Activated T-helper 1 cell treated with anti-CD3 and anti-CD28 coated beads, Interleukin-12 subunit alpha, Interleukin-12 subunit beta, Interleukin-2, Interleukin-4 antibody, amounts not matched to agents 30 ng/mL and 10 ng/mL and 1 ng/mL, durations not matched to agents 14 hours and 24 hours and 36 hours (primary cell): ENCODE measurements at regions not wholly inside any gene's neighbourhood (a gene's known extent, or its start where the extent isn't known, plus 50 kb on each side); places are given as distances from the start of the nearest gene placed in this dataset.
A peak's percentile ranks its signal among the peaks of the same experiment; 100 is the strongest.

Experiments used
- DNase-seq: peaks from one replicate; pipeline ENCODE4 v3.0.0; 2021; ENCODE audit warnings: low spot score
- H3K27ac Mint-ChIP-seq: one replicate; pipeline ENCODE4 v1.8.0; 2021; ENCODE audit warnings: mild to moderate bottlenecking, mixed read lengths
- H3K27me3 Mint-ChIP-seq: one replicate; pipeline ENCODE4 v1.8.0; 2022; ENCODE audit warnings: mild to moderate bottlenecking, moderate library complexity, mixed read lengths; ENCODE audit not compliant: insufficient read depth
- H3K36me3 Mint-ChIP-seq: one replicate; pipeline ENCODE4 v1.8.0; 2021; ENCODE audit warnings: low read depth, mixed read lengths
- H3K4me1 Mint-ChIP-seq: one replicate; pipeline ENCODE4 v1.8.0; 2021; ENCODE audit warnings: low read depth, mixed read lengths
- H3K4me3 Mint-ChIP-seq: one replicate; pipeline ENCODE4 v1.8.0; 2021; ENCODE audit warnings: mild to moderate bottlenecking, moderate library complexity, mixed read lengths
- H3K9me3 Mint-ChIP-seq: one replicate; pipeline ENCODE4 v1.8.0; 2021; ENCODE audit warnings: mixed read lengths
- intact Hi-C: fragments of 100-400 bp; cut with micrococcal nuclease; formaldehyde crosslinking; loops from one replicate; pipeline ENCODE4 v1.15.1; 2024

DNA sequence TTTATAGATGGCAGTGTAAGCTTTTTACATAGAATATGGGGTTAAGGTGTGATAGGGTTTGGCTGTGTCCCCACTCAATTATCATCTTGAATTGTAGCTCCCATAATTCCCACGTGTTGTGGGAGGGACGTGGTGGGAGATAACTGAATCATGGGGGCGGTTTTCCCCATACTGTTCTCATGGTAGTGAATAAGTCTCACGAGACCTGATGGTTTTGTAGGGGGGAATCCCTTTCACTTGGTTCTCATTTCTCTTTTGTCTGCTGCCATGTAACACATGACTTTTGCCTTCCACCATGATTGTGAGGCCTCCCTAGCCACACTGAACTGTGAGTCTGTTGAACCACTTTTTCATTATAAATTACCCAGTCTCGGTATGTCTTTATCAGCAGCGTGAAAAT is 290.3 kb upstream of the B3GALT2 start:
- peaks cover 67% of the 10 kb centered on the region for H3K9me3 Mint-ChIP-seq

DNA sequence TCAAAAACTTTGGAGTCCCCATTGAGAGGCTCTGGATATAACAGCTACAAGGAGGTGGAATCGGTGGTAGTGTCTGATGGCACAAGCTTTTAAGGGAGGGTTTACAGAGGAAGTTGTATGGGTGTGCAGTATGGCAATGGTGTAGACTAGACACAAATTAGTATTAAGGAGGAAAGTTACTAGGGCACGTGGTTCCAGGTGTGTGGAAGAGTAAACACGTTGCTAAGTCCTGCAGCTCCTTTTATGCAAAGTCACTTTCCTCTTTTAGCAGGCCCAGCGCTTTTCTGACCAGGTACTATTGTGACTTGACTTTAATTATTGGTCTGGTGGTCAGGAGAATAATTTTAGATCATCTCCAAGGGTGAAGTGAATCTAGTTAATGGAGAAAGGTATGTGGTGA is 287.5 kb upstream of the B3GALT2 start:
- Mint-ChIP-seq H3K4me3 (no peak overlapping the region), H3K27me3 (no peaks in the 10 kb centered on the region), H3K4me1 (peaks cover 58% of the 10 kb centered on the region), H3K36me3 (peaks cover 42% of the 10 kb centered on the region), H3K27ac (no peak overlapping the region), H3K9me3 (peaks cover 52% of the 10 kb centered on the region)
- no peak for DNase-seq
- intact Hi-C loops, result no loop called here

More for the DNA sequence above, 290.3 kb upstream of the B3GALT2 start:
- H3K36me3 Mint-ChIP-seq, result peaks cover 58% of the 10 kb centered on the region
- H3K27me3 Mint-ChIP-seq, result no peaks in the 10 kb centered on the region
- no peak overlapping the region for H3K4me3 Mint-ChIP-seq
- no peak overlapping the region for H3K27ac Mint-ChIP-seq
- H3K4me1 Mint-ChIP-seq, result peaks cover 85% of the 10 kb centered on the region
- no peak for DNase-seq
- intact Hi-C loops, result no loop called here

DNA sequence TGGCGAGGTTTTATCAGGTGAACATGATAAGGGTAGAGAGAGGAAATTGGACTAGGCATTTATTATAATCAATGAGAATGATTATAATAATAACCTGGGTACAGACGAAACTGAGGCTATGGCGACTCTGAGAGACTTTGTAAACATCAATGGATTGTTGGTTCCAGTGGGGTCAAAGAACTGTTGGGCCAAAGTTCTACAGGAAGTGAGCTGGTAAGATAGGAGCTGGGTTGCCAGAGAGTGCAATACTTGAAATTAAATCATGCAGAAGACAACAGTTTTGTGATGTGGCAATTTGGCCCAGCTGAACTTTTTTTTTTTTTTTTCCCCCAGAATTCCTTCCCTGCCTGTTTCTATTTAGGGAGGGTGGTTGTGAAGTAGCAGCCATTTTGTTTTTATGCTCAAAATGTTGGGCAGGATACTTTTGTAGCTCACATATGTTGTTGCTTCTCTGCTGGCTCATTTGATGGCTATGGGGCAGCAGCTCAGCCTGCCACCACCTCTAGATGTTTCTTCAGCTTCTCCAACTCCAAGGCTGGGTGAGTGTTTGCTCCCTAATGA is 286.5 kb upstream of the B3GALT2 start:
- DNase-seq, result no peak
- H3K4me1 Mint-ChIP-seq, result peaks cover 50% of the 10 kb centered on the region
- no peak overlapping the region for H3K4me3 Mint-ChIP-seq
- H3K9me3 Mint-ChIP-seq, result peaks cover 59% of the 10 kb centered on the region
- intact Hi-C loops, result no loop called here
- H3K27ac Mint-ChIP-seq, result no peak overlapping the region
- H3K36me3 Mint-ChIP-seq, result peaks cover 42% of the 10 kb centered on the region
- H3K27me3 Mint-ChIP-seq, result no peaks in the 10 kb centered on the region

GRCh38 chr1:193472430-193472829 is 286.0 kb upstream of the B3GALT2 start:
- DNase-seq, result no peak
- peaks cover 45% of the 10 kb centered on the region for H3K4me1 Mint-ChIP-seq
- H3K27me3 Mint-ChIP-seq, result no peaks in the 10 kb centered on the region
- H3K27ac Mint-ChIP-seq, result no peak overlapping the region
- H3K4me3 Mint-ChIP-seq, result no peak overlapping the region
- intact Hi-C loops, result no loop called here
- H3K9me3 Mint-ChIP-seq, result peaks cover 55% of the 10 kb centered on the region
- peaks cover 37% of the 10 kb centered on the region for H3K36me3 Mint-ChIP-seq

DNA sequence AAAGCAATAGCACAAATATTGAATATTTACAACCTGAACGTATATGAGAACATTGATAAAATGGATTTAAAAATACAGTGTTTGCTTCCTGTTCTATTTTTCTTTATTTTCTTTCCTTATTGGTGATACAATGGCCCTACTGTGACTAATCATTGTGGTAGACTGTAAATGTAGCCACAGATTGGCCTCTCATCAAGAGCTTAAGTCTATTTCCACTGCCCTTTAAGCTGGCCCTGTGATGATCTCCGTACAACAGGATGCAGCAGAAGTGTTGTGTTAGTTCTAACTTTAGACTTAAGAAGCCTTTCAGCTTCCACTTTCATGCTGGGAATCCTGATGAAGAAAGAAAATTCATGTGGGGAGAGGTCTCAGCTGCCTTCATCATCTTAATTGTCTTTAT is 285.6 kb upstream of the B3GALT2 start:
- peaks cover 53% of the 10 kb centered on the region for H3K9me3 Mint-ChIP-seq
- H3K4me3 Mint-ChIP-seq, result no peak overlapping the region
- intact Hi-C loops, result no loop called here
- peaks cover 35% of the 10 kb centered on the region for H3K36me3 Mint-ChIP-seq
- H3K27me3 Mint-ChIP-seq, result no peaks in the 10 kb centered on the region
- no peak overlapping the region for H3K27ac Mint-ChIP-seq
- no peak for DNase-seq
- peaks cover 42% of the 10 kb centered on the region for H3K4me1 Mint-ChIP-seq

DNA sequence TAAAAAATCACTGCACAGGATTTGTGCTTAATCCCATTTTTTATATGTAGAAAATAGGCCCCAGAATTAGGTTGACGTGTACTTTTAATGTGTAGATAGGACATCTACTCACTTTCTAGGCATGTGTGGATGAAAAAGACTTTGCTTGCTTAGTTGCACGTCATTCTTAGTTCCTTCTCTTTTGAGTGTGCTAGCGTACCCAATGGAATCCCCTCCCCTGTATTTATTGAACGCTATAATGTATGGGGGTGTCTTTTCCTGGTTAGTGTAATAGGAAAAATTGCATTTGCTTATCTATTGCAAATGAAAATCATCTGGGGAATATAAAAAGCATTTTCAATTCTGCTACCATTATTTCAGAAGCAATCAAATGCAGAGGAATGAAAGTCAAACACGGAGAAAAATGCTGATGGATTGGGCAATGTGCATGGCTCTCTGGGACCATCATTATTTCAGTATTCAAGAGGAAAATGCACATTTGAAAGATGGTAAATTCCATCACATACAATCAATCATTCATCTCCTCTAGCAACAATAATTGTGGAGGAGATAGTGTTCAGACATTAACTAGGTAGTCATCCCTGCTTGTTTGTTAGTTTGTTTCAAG is 277.0 kb upstream of the B3GALT2 start:
- H3K36me3 Mint-ChIP-seq, result peaks cover 6% of the 10 kb centered on the region
- H3K27me3 Mint-ChIP-seq, result no peaks in the 10 kb centered on the region
- H3K9me3 Mint-ChIP-seq, result peaks cover 11% of the 10 kb centered on the region
- intact Hi-C loops, result no loop called here
- no peak overlapping the region for H3K4me3 Mint-ChIP-seq
- DNase-seq, result no peak
- H3K4me1 Mint-ChIP-seq, result peaks cover 38% of the 10 kb centered on the region
- no peak overlapping the region for H3K27ac Mint-ChIP-seq

GRCh38 chr1:193462629-193463320 is 276.4 kb upstream of the B3GALT2 start:
- Mint-ChIP-seq H3K4me3 (peak overlapping the region; percentile 4), H3K27ac (no peak overlapping the region), H3K4me1 (peaks cover 39% of the 10 kb centered on the region), H3K27me3 (no peaks in the 10 kb centered on the region), H3K9me3 (peaks cover 8% of the 10 kb centered on the region), H3K36me3 (peaks cover 6% of the 10 kb centered on the region)
- intact Hi-C loops, result no loop called here
- no peak for DNase-seq

DNA sequence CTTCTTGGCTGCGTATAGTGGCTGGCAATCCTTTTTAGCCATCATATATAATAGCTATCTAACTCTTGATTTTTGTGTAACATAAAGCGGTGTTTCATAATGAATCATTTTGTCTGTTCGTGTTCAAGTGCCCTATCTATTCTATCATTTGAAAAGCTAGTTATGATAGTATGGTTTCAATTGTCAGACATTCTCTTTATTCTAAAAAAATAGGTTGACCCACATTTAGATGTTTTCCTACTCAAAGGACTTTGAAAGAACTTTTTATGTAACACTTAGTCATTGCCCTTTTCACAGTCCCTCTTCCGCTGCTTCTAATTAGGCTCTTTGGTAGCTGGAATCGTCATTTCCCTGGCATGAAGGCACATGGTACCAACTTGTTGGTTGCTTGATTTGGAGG is 272.2 kb upstream of the B3GALT2 start:
- DNase-seq, result no peak
- peak overlapping the region; percentile 2 for H3K27ac Mint-ChIP-seq
- peaks cover 8% of the 10 kb centered on the region for H3K9me3 Mint-ChIP-seq
- no peak overlapping the region for H3K4me3 Mint-ChIP-seq
- intact Hi-C loops, result loop anchor here (1.0 to 5.0 kb wide), 4 partner anchors 21 to 651 kb away; partner anchors contain the start of gene RGS2
- H3K27me3 Mint-ChIP-seq, result no peaks in the 10 kb centered on the region
- peaks cover 39% of the 10 kb centered on the region for H3K4me1 Mint-ChIP-seq
- H3K36me3 Mint-ChIP-seq, result peaks cover 4% of the 10 kb centered on the region

- Mint-ChIP-seq H3K4me1 (peaks cover 30% of the 10 kb centered on the region), H3K36me3 (peaks cover 4% of the 10 kb centered on the region), H3K9me3 (peaks cover 8% of the 10 kb centered on the region), H3K27me3 (no peaks in the 10 kb centered on the region), H3K4me3 (no peak overlapping the region), H3K27ac (no peak overlapping the region)
- intact Hi-C loops, result loop anchor here (1.0 to 5.0 kb wide), 5 partner anchors 22 to 650 kb away; partner anchors contain the start of gene RGS2
- no peak for DNase-seq
Measured at GRCh38 chr1:193457676-193458075, 271.3 kb upstream of the B3GALT2 start.

GRCh38 chr1:193456811-193457280 is 270.4 kb upstream of the B3GALT2 start:
- H3K27ac Mint-ChIP-seq, result no peak overlapping the region
- no peaks in the 10 kb centered on the region for H3K27me3 Mint-ChIP-seq
- H3K9me3 Mint-ChIP-seq, result peaks cover 8% of the 10 kb centered on the region
- peaks cover 4% of the 10 kb centered on the region for H3K36me3 Mint-ChIP-seq
- no peak for DNase-seq
- H3K4me1 Mint-ChIP-seq, result peaks cover 25% of the 10 kb centered on the region
- intact Hi-C loops, result loop anchor here (1.0 to 5.0 kb wide), 3 partner anchors 19 to 650 kb away; partner anchors contain the start of gene RGS2
- no peak overlapping the region for H3K4me3 Mint-ChIP-seq

DNA sequence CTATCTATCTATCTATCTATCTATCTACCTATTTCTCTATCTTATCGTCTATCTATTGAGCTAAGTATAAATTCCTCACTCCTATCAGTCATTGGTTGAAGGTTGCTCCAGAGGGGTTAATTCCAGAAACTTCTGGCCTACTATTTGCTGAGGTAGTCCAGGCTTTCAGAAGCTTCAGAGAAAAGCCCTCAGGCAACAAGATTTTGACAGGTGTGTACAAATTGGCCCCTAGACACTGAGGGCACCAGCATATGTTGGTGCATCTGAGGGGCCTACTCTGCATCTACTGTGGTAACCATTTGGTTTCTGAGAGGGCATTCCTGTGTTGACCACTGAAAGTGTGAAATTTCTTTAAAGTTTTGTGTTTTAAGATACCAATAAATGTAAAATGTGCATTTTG is 265.2 kb upstream of the B3GALT2 start:
- Mint-ChIP-seq H3K27me3 (no peaks in the 10 kb centered on the region), H3K9me3 (peaks cover 25% of the 10 kb centered on the region), H3K4me1 (peaks cover 26% of the 10 kb centered on the region), H3K4me3 (no peak overlapping the region), H3K36me3 (peaks cover 16% of the 10 kb centered on the region), H3K27ac (no peak overlapping the region)
- intact Hi-C loops, result no loop called here
- DNase-seq, result no peak

DNA sequence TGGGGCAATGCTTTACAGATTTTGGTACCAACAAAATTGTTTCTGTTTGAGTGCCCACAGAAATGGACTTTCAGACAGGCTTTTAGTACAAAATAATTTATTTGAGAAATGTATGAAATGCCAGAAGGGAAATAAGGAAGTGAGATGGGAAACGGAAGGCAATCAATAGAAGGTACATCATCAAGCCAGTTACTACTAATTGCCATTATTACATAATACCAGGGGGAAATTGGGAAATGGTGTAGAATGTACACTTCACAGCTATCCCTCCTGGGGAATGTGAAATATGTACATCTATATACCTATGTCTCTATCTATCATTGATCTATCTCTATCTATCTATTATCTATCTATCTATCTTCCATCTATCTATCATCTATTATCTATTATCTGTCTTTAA is 264.6 kb upstream of the B3GALT2 start:
- Mint-ChIP-seq H3K27ac (no peak overlapping the region), H3K36me3 (peaks cover 18% of the 10 kb centered on the region), H3K4me3 (no peak overlapping the region), H3K27me3 (no peaks in the 10 kb centered on the region), H3K4me1 (peaks cover 26% of the 10 kb centered on the region), H3K9me3 (peaks cover 25% of the 10 kb centered on the region)
- intact Hi-C loops, result no loop called here
- no peak for DNase-seq
